GM18502 (cell line): ENCODE measurements at regions not wholly inside any gene's neighbourhood (a gene's known extent, or its start where the extent isn't known, plus 50 kb on each side); places are given as distances from the start of the nearest gene placed in this dataset.
A peak's percentile ranks its signal among the peaks of the same experiment; 100 is the strongest.

Experiments used
- ATAC-seq: cut with Tn5 transposase; IDR thresholded peaks from one replicate; pipeline ENCODE4 v1.9.1; 2021; ENCODE audit warnings: mild to moderate bottlenecking; ENCODE audit not compliant: unreplicated experiment, poor library complexity

GRCh38 chr15:35907511-35907910 is 361.5 kb upstream of the DPH6 start:
- ATAC-seq: no peak

DNA sequence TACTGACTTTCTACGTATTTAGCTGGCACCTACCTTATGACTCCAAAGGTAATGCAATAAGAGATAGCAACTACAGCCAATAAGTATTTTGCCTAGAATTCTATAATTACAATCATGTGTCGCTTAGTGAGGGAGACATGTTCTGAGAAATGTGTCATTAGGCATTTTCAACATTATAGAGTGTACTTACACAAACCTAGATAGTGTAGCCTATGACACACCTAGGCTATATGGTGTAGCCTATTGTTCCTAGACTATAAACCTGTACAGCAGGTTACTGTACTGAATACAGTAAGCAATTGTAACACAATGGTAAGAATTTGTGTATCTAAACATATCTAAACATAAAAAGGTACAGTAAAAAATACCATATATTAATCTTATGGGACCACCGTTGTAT is 363.4 kb upstream of the DPH6 start:
- ATAC-seq: no peak

DNA sequence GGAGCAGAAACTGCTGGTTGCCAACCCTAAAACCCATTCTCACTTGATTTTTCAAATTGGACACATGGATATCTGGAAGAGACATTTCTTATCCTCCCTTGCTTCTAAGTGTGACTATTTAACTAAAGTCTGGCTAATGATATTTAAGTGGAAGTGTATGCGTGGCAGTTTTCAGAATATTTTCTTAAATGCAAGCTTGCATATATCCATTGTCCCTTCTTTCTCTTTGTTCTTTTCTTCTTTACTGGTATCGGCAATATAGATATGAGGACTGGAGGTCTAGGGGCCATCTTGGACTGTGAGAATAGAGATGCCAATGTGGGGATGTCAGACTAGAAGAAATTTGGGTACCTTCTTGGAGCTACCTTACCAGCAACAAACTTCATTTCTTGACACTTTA is 364.3 kb upstream of the DPH6 start:
- no peak for ATAC-seq

DNA sequence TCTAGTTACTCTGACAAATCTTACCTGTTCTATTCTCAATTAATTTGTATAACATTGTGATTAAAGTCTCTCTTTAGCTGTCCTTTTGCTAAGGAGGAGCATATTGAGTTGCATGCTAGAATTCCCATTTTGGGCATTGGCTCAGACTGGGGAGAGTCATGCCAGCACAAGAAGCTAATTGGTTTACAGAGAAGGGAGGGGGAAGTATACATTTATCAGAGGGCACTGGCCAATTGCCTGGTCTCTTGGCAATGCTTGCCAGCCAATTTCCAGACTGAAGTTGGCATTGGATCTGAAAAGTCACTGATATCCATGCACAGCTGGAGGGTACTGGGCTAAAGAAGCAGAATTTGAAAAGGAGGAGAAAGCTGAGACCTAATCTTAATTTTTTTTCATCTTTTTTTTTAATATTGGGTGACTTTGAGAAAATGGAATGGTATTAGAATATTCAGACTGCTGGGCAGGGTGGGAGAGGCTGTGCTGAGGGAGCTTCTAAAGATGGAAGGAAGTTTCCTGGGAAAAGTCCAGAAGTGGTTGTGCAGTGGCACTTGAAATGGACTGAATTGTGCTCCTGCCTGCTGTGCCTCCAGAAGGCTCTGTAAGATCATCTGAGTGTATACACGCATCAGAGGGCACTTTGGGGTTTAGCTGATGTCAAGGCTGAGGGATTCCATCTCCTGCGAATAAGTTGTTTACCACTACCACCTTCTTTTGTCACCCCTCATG is 365.2 kb upstream of the DPH6 start:
- no peak for ATAC-seq

DNA sequence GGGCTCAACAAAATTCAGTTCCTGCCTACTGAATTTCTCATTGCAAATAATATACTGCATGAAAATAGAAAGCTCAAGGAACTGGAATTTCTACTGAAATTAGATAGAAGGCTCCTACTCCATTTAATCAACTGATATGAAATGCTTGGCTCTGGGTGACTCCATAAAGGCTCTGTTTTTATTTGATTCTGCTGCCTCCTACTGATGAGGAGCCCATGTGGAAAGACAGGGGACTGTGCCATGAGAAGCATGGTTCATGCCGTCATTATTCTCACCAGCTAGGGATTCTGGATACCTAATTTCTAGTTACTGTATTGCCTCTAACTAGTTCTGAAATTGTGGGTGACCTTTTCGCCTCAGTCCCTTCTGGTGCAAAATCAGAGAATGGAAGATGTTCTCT is 366.2 kb upstream of the DPH6 start:
- no peak for ATAC-seq

DNA sequence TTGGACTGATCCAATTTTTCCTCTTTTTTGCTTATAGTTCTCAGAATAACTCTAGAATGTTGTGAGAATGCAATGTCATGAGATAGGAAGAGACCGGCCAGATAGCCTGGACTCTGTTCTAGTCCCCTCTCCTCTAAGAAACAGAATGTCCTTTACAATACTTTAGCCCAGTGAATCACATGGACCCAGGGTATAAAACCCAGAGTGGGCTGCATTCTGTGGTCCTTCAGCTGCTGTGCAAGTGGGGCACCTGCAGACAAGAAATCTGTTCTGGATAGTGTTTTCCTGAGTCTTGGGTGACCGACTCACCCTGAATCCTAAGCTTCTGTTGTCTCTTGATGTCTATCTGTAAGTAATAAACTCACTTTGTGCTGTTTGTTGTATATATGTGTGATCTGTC is 368.6 kb upstream of the DPH6 start:
- ATAC-seq: no peak

DNA sequence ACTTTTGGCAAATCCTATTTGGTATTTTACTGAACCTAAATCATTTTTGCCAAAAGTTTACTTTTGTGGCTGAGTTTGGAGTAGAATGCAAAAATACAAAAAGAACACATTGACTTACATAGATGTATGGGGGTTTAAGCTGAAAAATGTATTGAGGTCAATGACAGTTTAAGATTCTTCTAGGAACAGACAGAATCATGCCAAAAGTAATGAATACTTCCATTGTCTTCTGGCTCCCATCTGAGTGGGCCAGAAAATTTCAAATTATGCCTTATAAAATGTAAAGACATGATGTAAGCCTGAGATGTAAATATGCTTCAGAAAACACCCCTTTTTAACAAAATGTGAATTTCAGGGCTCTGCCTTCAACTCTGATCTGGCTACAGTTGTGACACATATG is 375.1 kb upstream of the DPH6 start:
- ATAC-seq: no peak

GRCh38 chr15:35925275-35926006 is 379.5 kb upstream of the DPH6 start:
- no peak for ATAC-seq

GRCh38 chr15:35926007-35926380 is 380.0 kb upstream of the DPH6 start:
- ATAC-seq: no peak

- ATAC-seq: no peak
Measured at GRCh38 chr15:35928847-35929246, 382.9 kb upstream of the DPH6 start.

DNA sequence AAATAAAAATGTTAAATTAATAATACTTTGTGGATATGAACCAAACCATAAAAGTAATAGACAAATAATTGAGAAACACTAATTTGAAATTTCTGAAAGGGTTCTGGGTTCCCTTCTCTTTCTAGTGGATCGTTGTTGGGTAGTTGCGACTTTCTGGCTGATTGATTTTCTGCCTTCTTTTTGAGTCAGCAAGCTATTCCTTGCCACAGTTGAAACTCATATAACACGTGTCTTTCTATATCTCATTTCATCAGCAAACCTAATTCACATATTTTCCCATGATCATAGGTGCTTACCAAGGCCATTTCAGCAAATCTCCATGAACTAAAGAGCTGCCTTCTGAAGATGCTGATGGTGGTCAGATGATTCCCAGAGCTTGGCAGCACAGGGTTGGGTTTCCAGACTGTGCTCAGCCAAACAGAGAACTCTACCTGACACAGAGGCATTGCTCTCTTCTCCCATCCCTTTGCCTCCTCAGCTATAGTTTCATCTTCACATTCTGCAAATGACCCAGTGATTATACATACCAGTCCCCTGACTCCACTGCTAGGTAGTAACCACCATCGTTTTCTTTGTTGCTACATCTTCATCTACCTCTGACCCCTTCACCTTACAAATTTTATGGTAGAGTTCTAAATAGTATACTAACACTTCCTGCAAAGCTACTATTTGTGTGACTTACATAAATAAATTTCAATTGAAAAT is 383.9 kb upstream of the DPH6 start:
- peak; percentile 83 for ATAC-seq

GRCh38 chr15:35931799-35932341 is 385.9 kb upstream of the DPH6 start:
- ATAC-seq: no peak

DNA sequence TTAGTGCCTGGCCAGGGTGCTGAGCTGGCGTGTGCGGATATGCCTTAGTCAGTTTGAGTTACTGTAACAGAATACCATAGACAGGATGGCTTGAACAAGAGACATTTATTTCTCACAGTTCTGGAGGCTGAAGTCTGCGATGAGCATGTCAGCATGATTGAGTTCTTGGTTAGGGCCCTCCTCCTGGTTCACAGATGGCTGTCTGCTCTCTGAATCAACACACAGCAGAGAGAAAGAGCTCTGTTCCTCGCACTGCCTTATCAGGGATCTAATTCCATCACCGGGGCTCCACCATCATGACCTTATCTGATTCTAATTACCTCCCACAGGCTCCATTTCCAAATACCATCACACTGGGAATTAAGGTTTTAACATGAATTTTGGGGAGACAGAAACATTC is 386.6 kb upstream of the DPH6 start:
- no peak for ATAC-seq

DNA sequence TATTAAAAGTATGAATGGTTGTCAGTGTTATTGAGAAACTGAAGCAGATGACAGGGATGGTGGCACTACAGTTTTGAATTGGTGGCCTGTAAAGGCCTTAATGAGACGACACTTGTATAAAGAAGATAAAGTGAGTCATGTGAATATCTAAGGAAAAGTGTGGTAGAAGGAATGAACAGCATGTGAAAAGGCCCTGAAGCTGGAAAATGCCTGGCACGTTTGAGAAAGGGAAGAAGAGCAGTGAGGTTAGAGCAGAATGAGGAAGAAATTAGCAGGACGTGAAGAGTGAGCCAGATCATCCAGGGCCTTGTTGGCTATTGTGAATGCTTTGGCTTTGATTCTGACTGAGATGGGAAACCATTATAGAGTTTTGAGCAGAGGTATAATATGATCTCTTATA is 387.6 kb upstream of the DPH6 start:
- ATAC-seq: no peak

- no peak for ATAC-seq
Measured at GRCh38 chr15:35934383-35935049, 388.6 kb upstream of the DPH6 start.

DNA sequence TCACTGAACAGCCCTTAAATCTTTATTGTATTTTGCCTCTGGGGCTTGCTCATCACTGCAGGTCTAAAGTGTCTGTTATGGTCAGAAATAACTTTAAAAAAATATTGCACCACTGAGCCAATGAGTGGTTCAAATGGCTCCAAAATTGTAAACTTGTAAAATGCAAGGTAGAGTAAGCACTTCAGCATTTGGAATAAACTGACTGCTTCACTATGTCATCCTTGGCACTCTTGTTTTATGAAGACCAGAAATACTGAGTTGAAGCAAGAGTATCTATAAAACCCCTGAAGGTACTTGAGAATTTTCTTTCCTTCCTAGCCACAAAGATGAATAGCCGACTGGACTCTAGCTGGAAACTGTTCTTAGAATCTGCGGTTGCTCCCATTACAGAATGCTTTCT is 390.3 kb upstream of the DPH6 start:
- no peak for ATAC-seq

DNA sequence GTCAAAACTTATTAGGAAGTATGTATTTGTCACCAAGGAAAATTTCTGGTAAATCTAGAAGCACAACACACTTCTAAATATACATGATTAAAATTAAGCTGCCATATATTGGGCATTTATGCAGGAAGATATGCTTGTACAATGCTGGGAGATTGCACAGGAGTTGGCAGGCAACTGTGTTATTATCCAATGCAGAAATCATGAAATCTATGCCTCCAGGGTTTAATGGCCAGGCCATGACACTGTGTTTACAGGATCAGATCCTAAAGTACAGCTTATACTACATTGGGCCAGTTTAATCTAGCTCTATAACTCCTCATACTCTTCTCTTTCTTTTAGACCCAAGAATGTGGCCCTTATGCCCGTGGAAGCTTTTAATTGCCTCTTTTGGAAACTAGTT is 391.4 kb upstream of the DPH6 start:
- ATAC-seq: no peak

DNA sequence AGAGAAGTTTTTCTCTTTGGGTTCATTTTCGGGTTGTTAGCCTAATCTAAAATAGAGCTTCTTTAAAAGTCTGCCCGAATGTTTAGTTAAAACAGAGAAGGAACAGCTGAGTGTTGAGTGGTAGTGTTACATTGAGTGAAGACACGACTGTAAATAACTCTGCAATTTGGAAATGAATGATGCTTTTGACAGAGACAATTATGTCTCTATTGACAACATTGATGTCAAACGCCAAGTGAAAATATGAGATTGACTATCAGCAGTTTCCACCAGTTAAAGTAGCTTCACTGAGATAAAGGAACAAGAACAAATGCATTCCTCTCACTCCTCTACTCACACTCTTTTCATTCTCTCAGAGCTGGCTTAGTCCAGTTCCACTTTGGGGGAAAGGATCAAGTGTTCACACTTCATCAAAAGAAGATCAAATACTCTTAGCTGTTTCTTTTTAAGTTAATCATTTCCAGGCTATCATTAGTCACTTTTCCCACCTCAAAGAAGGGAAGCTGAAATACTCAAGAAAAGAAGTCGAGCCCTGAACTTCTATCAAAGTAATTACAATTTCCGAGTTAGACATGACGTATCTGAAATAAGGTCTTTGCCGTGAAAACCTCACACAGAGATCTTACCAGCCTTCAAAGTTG is 399.1 kb upstream of the DPH6 start:
- no peak for ATAC-seq

GRCh38 chr15:35953424-35953823 is 407.5 kb upstream of the DPH6 start:
- no peak for ATAC-seq

DNA sequence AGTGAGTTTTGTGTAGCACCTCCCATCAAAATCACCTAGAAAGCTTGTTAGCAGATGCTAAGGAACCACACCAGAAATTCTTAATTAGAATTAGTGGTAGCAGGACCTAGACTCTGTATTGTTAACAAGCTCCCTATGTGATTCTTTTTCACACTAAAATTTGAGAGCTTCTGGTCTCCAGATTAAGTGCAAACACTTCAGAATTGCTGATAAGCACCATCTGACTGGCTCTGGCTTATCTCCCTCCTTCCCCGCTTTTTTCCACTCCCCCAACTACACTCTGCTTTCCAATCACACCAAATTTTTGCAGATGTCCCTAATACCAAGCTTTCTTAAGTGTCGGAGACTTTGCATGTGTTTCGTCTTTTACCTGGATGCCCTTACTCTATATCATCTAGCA is 410.1 kb upstream of the DPH6 start:
- no peak for ATAC-seq
